ENCODE measurements at regions not wholly inside any gene's neighbourhood (a gene's known extent, or its start where the extent isn't known, plus 50 kb on each side); places are given as distances from the start of the nearest gene placed in this dataset.

DNA sequence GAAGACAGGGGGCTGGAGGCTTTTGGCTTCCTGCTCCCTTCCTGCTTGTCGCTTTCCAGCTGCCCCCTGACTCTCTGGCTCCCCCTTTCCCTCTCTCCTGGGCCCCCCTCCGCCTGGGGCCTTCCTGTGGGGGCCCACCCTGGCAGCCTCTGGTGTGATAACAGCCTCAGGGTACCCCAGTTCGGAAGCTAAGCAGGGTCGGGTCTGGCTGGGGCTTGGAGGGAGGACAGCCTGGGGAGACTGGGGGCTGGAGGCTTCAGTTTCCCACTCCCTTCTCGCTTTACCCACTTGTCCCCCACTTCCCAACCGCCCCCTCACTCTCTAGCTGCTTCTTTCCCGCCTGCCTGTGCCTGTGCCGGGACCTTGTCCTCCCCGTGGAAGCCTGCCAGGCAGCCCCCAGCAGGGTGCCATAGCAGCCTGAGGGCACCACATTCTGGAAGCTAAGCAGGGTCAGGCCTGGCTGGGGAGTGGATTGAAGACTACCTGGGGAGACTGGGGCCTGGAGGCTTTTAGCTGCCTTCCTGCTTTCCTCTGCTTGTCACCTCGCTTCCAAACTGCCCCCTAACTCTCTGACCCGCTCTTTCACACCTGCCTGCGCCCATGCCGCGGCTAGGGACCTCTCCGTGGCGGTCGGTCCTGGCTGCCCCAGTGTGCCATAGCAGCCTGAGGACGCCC lies 2275.5 kb downstream of the TP53TG3F start:
- TF ChIP-seq YY1 (IDR thresholded peaks at IDR 0.05; ENCODE audit: insufficient read depth, insufficient read length): no peak
- TF ChIP-seq ZNF274 (IDR thresholded peaks at IDR 0.05; ENCODE audit: low read depth, low read length): no peak

Data from NT2/D1 (cell line).